Activated T-cell treated with anti-CD3 and anti-CD28 coated beads, Interleukin-2, amount 50 U/mL, for 72 hours (primary cell): ENCODE measurements at regions not wholly inside any gene's neighbourhood (a gene's known extent, or its start where the extent isn't known, plus 50 kb on each side); places are given as distances from the start of the nearest gene placed in this dataset.

ENCODE experiments used
- ATAC-seq, 2 donors: fragments of 150-1000 bp; cut with Tn5 transposase; replicated peaks in 1 of 2; 2 replicates each; pipeline ENCODE4 v1.10.0; 2021; ENCODE audit warnings: moderate library complexity in 2 of 2, mild to moderate bottlenecking in 1 of 2
- DNase-seq, 2 donors: peaks; one replicate each; pipeline ENCODE4 v3.0.0; 2021 to 2022; ENCODE audit warnings: mixed read lengths in 1 of 2
- H3K27ac Mint-ChIP-seq: one replicate; pipeline ENCODE4 v1.8.0; 2022; ENCODE audit warnings: mild to moderate bottlenecking, moderate library complexity, mixed read lengths
- H3K27me3 Mint-ChIP-seq: one replicate; pipeline ENCODE4 v1.8.0; 2022; ENCODE audit warnings: low read depth, mixed read lengths
- H3K36me3 Mint-ChIP-seq, 2 donors: one replicate each; pipeline ENCODE4 v1.8.0; 2022; ENCODE audit warnings: mixed read lengths in 2 of 2, mild to moderate bottlenecking in 1 of 2; ENCODE audit not compliant: insufficient read depth in 2 of 2
- H3K4me1 Mint-ChIP-seq: one replicate; pipeline ENCODE4 v1.8.0; 2022; ENCODE audit warnings: low read depth, mixed read lengths
- H3K4me3 Mint-ChIP-seq, 2 donors: one replicate each; pipeline ENCODE4 v1.8.0; 2022; ENCODE audit warnings: mild to moderate bottlenecking in 2 of 2, mixed read lengths in 2 of 2, moderate library complexity in 2 of 2
- H3K9me3 Mint-ChIP-seq, 2 donors: one replicate each; pipeline ENCODE4 v1.8.0; 2022; ENCODE audit warnings: mixed read lengths in 2 of 2

DNA sequence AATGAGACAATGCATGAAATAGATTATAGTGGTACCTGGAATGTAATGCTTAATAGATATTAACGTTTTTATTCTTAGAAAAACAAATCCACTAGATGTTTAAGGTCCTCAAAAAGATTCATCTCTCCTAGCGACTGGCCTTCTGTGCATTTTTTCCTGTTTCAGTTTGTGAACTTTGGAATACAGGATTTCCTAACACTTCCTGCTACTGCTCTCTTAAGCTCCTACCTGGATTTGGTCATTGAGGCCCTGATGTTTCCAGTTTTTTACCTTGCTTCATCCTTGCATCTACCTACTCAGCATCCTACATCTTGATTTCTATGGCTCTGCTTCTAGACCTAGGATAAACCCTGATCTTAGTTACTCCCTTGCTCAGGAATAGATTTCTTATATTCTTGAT, 188.4 kb downstream of the ABCC12 start:
- Mint-ChIP-seq H3K36me3 (no peaks in the 10 kb centered on the region), H3K27me3 (no peaks in the 10 kb centered on the region), H3K27ac (no peak overlapping the region), H3K4me1 (no peaks in the 10 kb centered on the region), H3K9me3 (peaks cover 0 to 3% of the 10 kb centered on the region in 2 donors), H3K4me3 (no peak overlapping the region)
- ATAC-seq, result no peak
- DNase-seq, result no peak

DNA sequence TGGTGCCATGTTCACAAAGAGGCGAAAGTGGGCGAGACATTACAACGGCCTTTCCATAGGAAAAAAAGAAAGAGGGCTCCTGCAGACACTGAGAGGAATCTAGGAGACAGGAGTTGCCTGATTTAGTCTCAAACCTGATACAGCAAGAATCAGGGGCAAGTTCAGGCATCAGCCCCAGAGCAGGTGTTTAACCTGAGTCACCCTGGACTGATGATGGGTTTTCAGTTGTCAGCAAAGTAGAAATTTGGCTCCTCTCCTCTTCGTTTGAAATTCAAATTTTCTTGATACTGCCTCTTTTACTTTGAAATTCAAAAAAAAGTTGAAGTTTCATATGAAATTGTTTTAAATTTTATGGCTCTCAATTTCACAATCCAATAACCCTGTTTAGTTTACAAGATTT, 189.5 kb downstream of the ABCC12 start:
- peaks cover 0 to 3% of the 10 kb centered on the region in 2 donors for H3K9me3 Mint-ChIP-seq
- no peaks in the 10 kb centered on the region for H3K36me3 Mint-ChIP-seq
- H3K4me1 Mint-ChIP-seq, result no peaks in the 10 kb centered on the region
- no peak for ATAC-seq
- H3K27me3 Mint-ChIP-seq, result no peaks in the 10 kb centered on the region
- no peak overlapping the region for H3K4me3 Mint-ChIP-seq
- no peak overlapping the region for H3K27ac Mint-ChIP-seq
- DNase-seq, result no peak

DNA sequence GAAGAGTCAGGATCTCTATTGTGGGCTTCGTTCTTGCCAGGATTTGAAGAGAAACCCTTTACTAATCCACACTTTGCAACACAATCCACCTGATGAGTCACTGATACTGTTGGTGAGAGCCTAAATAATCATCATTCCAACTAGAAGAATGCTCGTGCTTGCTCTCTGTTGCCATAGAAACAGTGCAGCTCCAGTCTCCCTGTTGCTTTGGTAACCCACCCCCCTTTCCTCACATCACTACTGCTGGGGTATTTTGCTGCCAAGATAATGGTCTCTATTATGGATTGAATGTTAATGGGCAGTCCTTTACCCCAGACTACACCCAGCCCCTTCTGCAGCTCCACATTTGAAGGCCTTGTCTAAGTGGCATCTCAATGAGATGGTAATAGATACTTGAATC, 190.4 kb downstream of the ABCC12 start:
- Mint-ChIP-seq H3K4me1 (no peaks in the 10 kb centered on the region), H3K27ac (no peak overlapping the region), H3K4me3 (no peak overlapping the region)

DNA sequence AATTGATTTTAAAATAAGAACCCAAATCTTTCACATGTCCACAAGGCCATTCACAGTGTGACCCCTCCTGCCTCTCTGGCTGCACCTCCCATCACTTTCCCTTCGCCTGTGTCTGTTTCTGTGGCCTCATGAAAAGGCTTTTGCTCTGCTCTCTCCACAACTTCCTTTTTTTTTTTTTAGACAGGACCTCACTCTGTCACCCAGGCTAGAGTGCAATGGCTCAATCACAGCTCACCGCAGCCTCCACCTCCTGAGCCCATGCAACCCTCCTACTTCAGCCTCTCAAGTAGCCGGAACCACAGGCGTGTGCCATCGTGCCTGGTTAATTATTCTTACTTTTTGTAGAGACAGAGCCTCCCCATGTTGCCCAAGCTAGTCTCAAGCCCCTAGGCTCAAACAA, 197.1 kb downstream of the ABCC12 start:
- no peaks in the 10 kb centered on the region for H3K9me3 Mint-ChIP-seq
- no peak for DNase-seq
- no peaks in the 10 kb centered on the region for H3K36me3 Mint-ChIP-seq
- H3K27ac Mint-ChIP-seq, result no peak overlapping the region
- no peak overlapping the region for H3K4me3 Mint-ChIP-seq
- no peak for ATAC-seq
- H3K4me1 Mint-ChIP-seq, result no peaks in the 10 kb centered on the region
- H3K27me3 Mint-ChIP-seq, result peaks cover 17% of the 10 kb centered on the region

More for the DNA sequence above, 190.4 kb downstream of the ABCC12 start:
- H3K36me3 Mint-ChIP-seq, result no peaks in the 10 kb centered on the region
- no peaks in the 10 kb centered on the region for H3K27me3 Mint-ChIP-seq
- peaks cover 0 to 3% of the 10 kb centered on the region in 2 donors for H3K9me3 Mint-ChIP-seq
- DNase-seq (no peak), ATAC-seq (no peak)

DNA sequence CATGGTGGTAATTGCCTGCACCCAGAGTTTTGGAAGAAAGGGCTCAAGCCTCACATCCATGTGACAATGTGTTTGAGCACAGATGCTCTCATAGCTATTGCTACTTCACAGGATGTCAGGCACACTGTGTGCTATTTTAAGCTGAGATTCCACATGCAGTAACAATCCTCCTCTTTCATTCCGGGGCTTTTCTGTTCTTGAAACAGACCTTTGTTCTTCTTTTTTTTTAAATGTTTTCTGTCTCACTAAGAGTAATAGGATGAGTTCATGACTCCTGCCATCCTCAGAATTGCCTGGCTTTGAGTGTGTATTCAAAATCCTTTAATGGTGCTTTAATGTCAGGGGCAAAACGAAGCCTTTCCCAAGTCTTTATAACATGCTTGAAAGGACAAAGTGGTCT, 198.9 kb downstream of the ABCC12 start:
- DNase-seq, result no peak
- H3K4me1 Mint-ChIP-seq, result no peaks in the 10 kb centered on the region
- H3K4me3 Mint-ChIP-seq, result no peak overlapping the region
- H3K9me3 Mint-ChIP-seq, result no peaks in the 10 kb centered on the region
- peaks cover 17% of the 10 kb centered on the region for H3K27me3 Mint-ChIP-seq
- ATAC-seq, result no peak
- no peaks in the 10 kb centered on the region for H3K36me3 Mint-ChIP-seq
- H3K27ac Mint-ChIP-seq, result no peak overlapping the region

DNA sequence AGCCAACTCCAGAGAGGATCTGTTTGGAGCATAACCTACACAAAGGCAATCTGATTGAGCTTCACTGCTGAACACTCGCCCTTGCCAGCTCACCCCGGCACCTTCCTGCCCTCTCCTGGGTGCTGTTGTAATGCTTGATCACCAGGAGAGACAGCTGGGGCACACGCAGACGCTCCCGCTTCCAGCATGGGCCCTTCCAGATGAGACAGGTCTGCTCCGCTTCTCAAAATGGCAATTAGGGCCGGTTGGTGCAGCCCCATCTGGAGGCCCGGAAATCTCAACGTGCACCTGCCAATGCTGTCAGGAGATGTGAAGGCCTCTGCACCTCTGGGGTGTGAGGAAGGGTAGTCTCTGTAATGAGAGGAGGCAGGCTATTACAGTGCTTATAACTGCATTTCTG, 206.1 kb downstream of the ABCC12 start:
- ATAC-seq (no peak), DNase-seq (no peak)
- Mint-ChIP-seq H3K27me3 (no peaks in the 10 kb centered on the region), H3K4me1 (no peaks in the 10 kb centered on the region), H3K27ac (no peak overlapping the region), H3K36me3 (no peaks in the 10 kb centered on the region), H3K9me3 (no peaks in the 10 kb centered on the region), H3K4me3 (no peak overlapping the region)

DNA sequence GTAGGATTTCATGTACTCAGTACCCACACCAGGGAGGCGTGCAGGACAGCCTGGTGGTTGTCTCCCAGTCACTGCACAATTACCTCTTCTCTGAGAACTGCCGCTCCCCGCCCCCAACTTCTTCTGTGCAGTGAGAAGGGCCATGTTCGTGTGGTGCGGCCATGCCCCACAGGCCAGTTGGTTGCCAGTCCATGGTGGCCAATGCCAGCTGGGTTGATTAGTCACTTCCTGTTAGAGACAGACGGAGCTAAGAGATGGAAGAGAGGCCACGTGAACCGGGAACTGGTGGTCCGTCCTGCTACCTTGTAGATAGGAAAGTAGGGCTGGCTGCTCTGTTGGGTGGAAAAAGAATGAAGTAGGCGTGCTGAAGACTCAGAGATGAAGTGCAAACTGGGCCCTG, 206.5 kb downstream of the ABCC12 start:
- no peaks in the 10 kb centered on the region for H3K36me3 Mint-ChIP-seq
- H3K4me3 Mint-ChIP-seq, result no peak overlapping the region
- H3K27me3 Mint-ChIP-seq, result no peaks in the 10 kb centered on the region
- H3K4me1 Mint-ChIP-seq, result no peaks in the 10 kb centered on the region
- H3K9me3 Mint-ChIP-seq, result no peaks in the 10 kb centered on the region
- no peak overlapping the region for H3K27ac Mint-ChIP-seq
- no peak for DNase-seq
- ATAC-seq, result no peak

DNA sequence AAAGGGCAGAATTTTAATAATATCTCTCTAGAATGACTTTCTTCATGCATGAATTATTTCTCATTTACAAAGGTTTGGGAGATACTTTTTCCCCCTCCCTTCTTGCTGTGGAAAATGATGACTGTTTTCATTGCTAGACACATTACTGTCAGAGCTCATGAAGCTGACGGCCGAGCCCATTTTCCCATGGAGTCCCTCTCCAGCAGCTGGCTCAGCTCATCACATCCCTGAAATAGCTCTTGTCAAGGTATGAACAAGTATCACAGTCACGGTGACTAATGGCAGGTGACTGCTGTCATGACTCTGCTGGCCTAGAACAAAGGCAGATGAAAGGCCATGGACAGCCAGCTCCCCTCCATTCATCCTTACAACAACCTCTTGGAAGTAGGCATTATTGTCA, 208.1 kb downstream of the ABCC12 start:
- DNase-seq (no peak), ATAC-seq (no peak)
- H3K36me3 Mint-ChIP-seq, result no peaks in the 10 kb centered on the region
- H3K4me3 Mint-ChIP-seq, result no peak overlapping the region
- H3K4me1 Mint-ChIP-seq, result no peaks in the 10 kb centered on the region
- H3K27me3 Mint-ChIP-seq, result no peaks in the 10 kb centered on the region
- H3K27ac Mint-ChIP-seq, result no peak overlapping the region
- no peaks in the 10 kb centered on the region for H3K9me3 Mint-ChIP-seq

DNA sequence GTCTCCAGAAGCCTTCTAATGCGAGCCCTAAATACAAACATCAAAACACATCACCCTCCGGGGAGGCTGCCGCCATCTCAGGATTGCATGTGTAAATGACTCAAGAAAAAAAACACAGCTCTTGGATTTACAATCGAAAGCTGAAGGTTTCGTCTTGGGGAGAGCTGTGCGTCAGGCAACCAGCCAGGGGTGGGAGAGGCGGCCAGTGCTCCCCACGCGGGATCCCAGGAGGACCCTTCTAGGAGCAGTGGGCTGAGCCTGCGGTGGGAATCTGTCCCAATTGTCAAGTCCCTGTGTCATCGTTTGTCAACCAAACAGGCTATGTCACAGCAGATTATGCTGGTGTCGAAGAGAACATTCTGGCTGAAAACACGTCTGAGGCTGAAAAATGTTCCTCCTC, 209.7 kb downstream of the ABCC12 start:
- DNase-seq, result no peak
- no peaks in the 10 kb centered on the region for H3K9me3 Mint-ChIP-seq
- no peaks in the 10 kb centered on the region for H3K4me1 Mint-ChIP-seq
- no peak for ATAC-seq
- H3K36me3 Mint-ChIP-seq, result no peaks in the 10 kb centered on the region
- H3K4me3 Mint-ChIP-seq, result no peak overlapping the region
- no peaks in the 10 kb centered on the region for H3K27me3 Mint-ChIP-seq
- no peak overlapping the region for H3K27ac Mint-ChIP-seq

DNA sequence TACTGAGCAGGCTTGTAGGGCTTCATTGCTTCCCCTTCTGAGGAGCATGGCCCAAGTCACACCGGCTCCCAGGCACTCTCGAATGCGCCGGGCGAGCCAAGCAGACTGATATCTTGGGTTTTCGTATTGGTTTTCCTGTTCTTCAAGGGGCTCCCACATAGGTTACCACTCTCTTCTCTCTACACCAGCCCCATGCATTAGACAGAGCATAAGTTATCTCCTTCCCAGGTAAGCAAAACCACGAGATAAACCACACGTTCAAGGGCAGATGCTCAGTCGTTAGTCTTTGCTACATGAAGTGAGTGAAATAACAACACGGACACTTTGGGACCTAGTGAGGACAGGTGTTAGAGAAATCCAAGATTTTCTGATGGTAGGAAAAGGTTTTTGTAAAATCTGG, 211.2 kb downstream of the ABCC12 start:
- Mint-ChIP-seq H3K4me3 (no peak overlapping the region), H3K9me3 (no peaks in the 10 kb centered on the region), H3K36me3 (no peaks in the 10 kb centered on the region), H3K4me1 (no peaks in the 10 kb centered on the region), H3K27ac (no peak overlapping the region), H3K27me3 (no peaks in the 10 kb centered on the region)
- no peak for ATAC-seq
- no peak for DNase-seq

DNA sequence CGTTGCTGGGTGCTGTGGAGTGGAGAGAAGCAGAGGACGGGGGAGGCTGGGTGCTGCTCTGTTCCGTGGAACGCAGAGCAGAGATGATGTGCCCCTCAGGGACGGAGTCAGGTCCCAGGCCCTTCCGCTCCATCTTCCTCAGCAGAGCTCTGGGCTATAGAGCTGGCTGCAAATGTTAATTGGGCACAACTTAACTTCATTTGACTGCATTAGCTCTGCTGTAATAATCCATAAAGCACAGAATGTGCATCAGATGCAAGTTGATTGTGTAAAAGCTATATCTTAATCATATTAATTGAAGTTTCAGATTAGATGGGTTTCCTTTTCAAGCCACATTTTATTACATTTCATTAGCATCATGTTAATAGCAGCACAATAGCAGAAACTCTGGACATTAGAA, 212.6 kb downstream of the ABCC12 start:
- no peak for ATAC-seq
- Mint-ChIP-seq H3K4me3 (no peak overlapping the region), H3K36me3 (no peaks in the 10 kb centered on the region), H3K4me1 (no peaks in the 10 kb centered on the region), H3K9me3 (no peaks in the 10 kb centered on the region), H3K27me3 (no peaks in the 10 kb centered on the region), H3K27ac (no peak overlapping the region)
- no peak for DNase-seq

DNA sequence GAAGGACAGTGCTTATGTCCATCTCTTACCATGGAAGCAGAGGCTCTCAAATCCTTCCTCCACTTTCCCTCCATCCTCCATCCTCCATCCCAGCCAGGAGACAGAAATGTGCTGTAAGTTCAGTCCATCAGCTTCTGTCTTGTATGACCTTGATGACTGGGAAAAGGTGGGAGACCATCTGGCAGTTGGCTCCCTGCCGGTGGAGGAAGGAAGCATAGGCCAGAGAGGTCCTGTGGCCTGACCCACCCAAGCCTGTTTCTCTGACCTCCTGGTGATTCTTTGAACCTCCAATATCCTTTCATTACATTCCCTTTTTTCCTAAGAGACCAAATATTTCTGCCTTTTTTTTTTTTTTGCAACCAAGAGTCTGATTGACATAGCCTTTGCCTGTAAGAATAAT, 215.3 kb downstream of the ABCC12 start:
- H3K4me1 Mint-ChIP-seq, result no peaks in the 10 kb centered on the region
- no peak for ATAC-seq
- DNase-seq, result no peak
- peaks cover 7% of the 10 kb centered on the region for H3K27me3 Mint-ChIP-seq
- H3K4me3 Mint-ChIP-seq, result no peak overlapping the region
- H3K9me3 Mint-ChIP-seq, result no peaks in the 10 kb centered on the region
- H3K27ac Mint-ChIP-seq, result no peak overlapping the region
- H3K36me3 Mint-ChIP-seq, result no peaks in the 10 kb centered on the region

DNA sequence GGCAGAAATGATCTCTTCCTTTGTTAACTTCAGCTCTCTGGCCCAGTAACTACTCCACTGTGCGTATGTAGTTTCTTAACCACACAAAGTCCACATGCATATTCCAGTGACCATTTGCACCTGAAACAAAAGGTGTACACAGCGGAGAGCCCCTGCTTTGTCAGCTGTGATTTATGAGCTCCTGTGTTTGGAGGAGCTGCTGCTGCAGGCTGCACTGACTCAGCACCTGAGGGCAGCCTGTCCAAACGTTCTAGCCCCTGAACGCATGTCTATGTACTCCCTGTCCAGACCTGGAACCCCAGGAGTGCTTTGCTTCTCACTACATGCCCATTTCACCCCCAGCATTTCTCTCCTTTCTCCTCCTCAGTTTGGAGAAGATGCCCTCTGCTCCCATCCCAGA, 216.1 kb downstream of the ABCC12 start:
- H3K9me3 Mint-ChIP-seq, result no peaks in the 10 kb centered on the region
- DNase-seq (no peak), ATAC-seq (no peak)
- no peak overlapping the region for H3K27ac Mint-ChIP-seq
- no peaks in the 10 kb centered on the region for H3K4me1 Mint-ChIP-seq
- H3K4me3 Mint-ChIP-seq, result no peak overlapping the region
- H3K27me3 Mint-ChIP-seq, result peaks cover 7% of the 10 kb centered on the region
- no peaks in the 10 kb centered on the region for H3K36me3 Mint-ChIP-seq

DNA sequence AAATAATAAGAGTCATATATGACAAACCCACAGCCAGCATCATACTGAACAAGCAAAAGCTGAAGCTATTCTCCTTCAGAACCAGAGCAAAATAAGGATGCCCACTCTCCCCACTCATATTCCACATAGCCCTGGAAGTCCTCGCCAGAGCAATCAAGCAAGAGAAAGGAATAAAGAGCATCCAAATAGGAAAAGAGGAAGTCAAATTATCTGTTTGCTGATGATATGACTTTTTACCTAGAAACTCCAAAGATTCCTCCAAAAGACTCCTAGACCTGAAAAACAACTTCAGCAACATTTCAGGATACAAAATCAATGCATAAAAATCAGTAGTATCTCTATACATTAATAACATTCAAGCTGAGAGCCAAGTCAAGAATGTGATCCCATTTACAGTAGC, 217.5 kb downstream of the ABCC12 start:
- Mint-ChIP-seq H3K27ac (no peak overlapping the region), H3K9me3 (no peaks in the 10 kb centered on the region), H3K4me3 (no peak overlapping the region), H3K27me3 (peaks cover 7% of the 10 kb centered on the region), H3K4me1 (no peaks in the 10 kb centered on the region), H3K36me3 (no peaks in the 10 kb centered on the region)
- ATAC-seq, result no peak
- no peak for DNase-seq

DNA sequence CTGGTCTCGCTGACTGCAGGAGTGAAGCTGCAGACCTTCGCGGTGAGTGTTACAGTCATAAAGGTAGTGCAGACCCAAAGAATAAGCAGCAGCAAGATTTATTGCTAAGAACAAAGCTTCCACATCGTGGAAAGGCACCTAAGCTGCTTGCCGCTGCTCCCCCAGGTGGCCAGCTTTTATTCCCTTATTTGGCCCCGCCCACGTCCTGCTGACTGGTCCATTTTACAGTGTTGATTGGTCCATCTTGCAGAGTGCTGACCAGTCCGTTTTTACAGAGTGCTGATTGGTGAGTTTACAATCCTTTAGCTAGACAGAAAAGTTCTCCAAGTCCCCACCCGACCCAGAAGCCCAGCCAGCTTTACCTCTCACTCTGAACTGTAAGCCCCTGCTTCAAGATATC, 227.8 kb downstream of the ABCC12 start:
- ATAC-seq, result no peak
- Mint-ChIP-seq H3K4me1 (no peaks in the 10 kb centered on the region), H3K27ac (no peak overlapping the region), H3K27me3 (no peaks in the 10 kb centered on the region), H3K9me3 (peaks cover 0 to 4% of the 10 kb centered on the region in 2 donors), H3K4me3 (no peak overlapping the region), H3K36me3 (no peaks in the 10 kb centered on the region)
- no peak for DNase-seq
